ENCODE measurements at regions not wholly inside any gene's neighbourhood (a gene's known extent, or its start where the extent isn't known, plus 50 kb on each side); places are given as distances from the start of the nearest gene placed in this dataset.

DNA sequence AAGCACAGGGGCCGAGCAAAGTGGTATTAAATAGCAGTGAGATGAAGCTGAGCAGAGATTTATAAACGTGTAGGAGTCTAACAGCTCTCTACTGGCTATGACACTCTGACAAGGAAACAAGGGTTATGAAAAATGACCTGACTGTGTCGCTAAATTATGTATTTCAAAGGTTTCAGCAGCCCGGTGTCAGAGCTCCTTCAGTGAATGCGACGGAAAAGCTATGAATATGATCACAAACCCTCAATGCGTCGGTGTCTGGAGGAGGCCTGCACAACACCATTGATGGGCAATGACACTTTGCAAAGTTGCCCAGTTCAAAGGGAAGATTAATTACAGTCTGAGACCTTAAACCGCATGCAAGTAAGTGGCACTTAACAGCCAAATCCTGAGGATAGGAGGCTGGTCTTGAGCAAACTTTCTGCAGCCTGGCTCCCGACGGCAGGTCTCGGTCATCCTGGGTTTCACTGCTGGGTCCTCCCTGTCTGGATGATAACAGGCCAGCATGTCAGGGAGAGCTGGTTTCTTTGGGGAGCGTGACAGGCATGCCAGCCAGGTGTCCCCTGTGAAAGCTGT lies 615.1 kb upstream of the SALL3 start:
- TF ChIP-seq TAF1 (IDR thresholded peaks at IDR 0.05; ENCODE audit: borderline replicate concordance, insufficient read depth, low read length) (no peak), SIN3A (IDR thresholded peaks at IDR 0.05; ENCODE audit: borderline replicate concordance, insufficient read depth, low read length) (no peak), POLR2AphosphoS5 (IDR thresholded peaks at IDR 0.05; ENCODE audit: low read depth, low read length) (no peak), FOXP2 (optimal IDR thresholded peaks at IDR 0.05; ENCODE audit: borderline replicate concordance, extremely low read depth, extremely low read length, insufficient read depth) (no peak)
- TF ChIP-seq, protein P1, sequence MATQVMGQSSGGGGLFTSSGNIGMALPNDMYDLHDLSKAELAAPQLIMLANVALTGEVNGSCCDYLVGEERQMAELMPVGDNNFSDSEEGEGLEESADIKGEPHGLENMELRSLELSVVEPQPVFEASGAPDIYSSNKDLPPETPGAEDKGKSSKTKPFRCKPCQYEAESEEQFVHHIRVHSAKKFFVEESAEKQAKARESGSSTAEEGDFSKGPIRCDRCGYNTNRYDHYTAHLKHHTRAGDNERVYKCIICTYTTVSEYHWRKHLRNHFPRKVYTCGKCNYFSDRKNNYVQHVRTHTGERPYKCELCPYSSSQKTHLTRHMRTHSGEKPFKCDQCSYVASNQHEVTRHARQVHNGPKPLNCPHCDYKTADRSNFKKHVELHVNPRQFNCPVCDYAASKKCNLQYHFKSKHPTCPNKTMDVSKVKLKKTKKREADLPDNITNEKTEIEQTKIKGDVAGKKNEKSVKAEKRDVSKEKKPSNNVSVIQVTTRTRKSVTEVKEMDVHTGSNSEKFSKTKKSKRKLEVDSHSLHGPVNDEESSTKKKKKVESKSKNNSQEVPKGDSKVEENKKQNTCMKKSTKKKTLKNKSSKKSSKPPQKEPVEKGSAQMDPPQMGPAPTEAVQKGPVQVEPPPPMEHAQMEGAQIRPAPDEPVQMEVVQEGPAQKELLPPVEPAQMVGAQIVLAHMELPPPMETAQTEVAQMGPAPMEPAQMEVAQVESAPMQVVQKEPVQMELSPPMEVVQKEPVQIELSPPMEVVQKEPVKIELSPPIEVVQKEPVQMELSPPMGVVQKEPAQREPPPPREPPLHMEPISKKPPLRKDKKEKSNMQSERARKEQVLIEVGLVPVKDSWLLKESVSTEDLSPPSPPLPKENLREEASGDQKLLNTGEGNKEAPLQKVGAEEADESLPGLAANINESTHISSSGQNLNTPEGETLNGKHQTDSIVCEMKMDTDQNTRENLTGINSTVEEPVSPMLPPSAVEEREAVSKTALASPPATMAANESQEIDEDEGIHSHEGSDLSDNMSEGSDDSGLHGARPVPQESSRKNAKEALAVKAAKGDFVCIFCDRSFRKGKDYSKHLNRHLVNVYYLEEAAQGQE (IDR thresholded peaks at IDR 0.05; ENCODE audit: insufficient read depth in 1 of 2, low read depth in 2 of 2, low read length in 2 of 2): no peak
